ENCODE measurements at regions not wholly inside any gene's neighbourhood (a gene's known extent, or its start where the extent isn't known, plus 50 kb on each side); places are given as distances from the start of the nearest gene placed in this dataset.
A peak's percentile ranks its signal among the peaks of the same experiment; 100 is the strongest.

- peak; percentile 22 for DNase-seq (ENCODE audit: low spot score)
Measured at GRCh38 chrX:139120760-139121159, 409.2 kb upstream of the FGF13 start.

GRCh38 chrX:139113708-139114107 is 402.2 kb upstream of the FGF13 start:
- DNase-seq (ENCODE audit: low spot score) = peak; percentile 14

GRCh38 chrX:139112432-139112831 is 400.9 kb upstream of the FGF13 start:
- DNase-seq (ENCODE audit: low spot score) = peak; percentile 22

- DNase-seq (ENCODE audit: low spot score) = peak; percentile 55
Measured at GRCh38 chrX:139106069-139106468, 394.6 kb upstream of the FGF13 start.

- peak; percentile 5 for DNase-seq (ENCODE audit: low spot score)
Measured at GRCh38 chrX:139094671-139095592, 383.4 kb upstream of the FGF13 start.

GRCh38 chrX:139093201-139093600 is 381.7 kb upstream of the FGF13 start:
- DNase-seq (ENCODE audit: low spot score) = peak; percentile 9

GRCh38 chrX:139091878-139092277 is 380.4 kb upstream of the FGF13 start:
- DNase-seq (ENCODE audit: low spot score) = peak; percentile 3

- peak; percentile 9 for DNase-seq (ENCODE audit: low spot score)
Measured at GRCh38 chrX:139091066-139091465, 379.5 kb upstream of the FGF13 start.

GRCh38 chrX:139086246-139086645 is 374.7 kb upstream of the FGF13 start:
- peak; percentile 5 for DNase-seq (ENCODE audit: low spot score)

GRCh38 chrX:139085404-139085803 is 373.9 kb upstream of the FGF13 start:
- no peak for DNase-seq (ENCODE audit: low spot score)

- DNase-seq (ENCODE audit: low spot score) = no peak
Measured at GRCh38 chrX:139083191-139083590, 371.7 kb upstream of the FGF13 start.

- DNase-seq (ENCODE audit: low spot score) = no peak
Measured at GRCh38 chrX:139081965-139082364, 370.4 kb upstream of the FGF13 start.

- DNase-seq (ENCODE audit: low spot score) = no peak
Measured at GRCh38 chrX:139079789-139080188, 368.3 kb upstream of the FGF13 start.

GRCh38 chrX:139078761-139079280 is 367.3 kb upstream of the FGF13 start:
- DNase-seq (ENCODE audit: low spot score) = no peak

GRCh38 chrX:139078342-139078741 is 366.8 kb upstream of the FGF13 start:
- no peak for DNase-seq (ENCODE audit: low spot score)

- DNase-seq (ENCODE audit: low spot score) = peak; percentile 22
Measured at GRCh38 chrX:139077281-139078250, 366.0 kb upstream of the FGF13 start.

GRCh38 chrX:139063364-139063763 is 351.8 kb upstream of the FGF13 start:
- DNase-seq (ENCODE audit: low spot score) = no peak

GRCh38 chrX:139058831-139059495 is 347.4 kb upstream of the FGF13 start:
- peak; percentile 10 for DNase-seq (ENCODE audit: low spot score)

- no peak for DNase-seq (ENCODE audit: low spot score)
Measured at GRCh38 chrX:139052461-139052860, 340.9 kb upstream of the FGF13 start.

GRCh38 chrX:139049465-139049864 is 337.9 kb upstream of the FGF13 start:
- peak; percentile 16 for DNase-seq (ENCODE audit: low spot score)

GRCh38 chrX:139044680-139045079 is 333.2 kb upstream of the FGF13 start:
- DNase-seq (ENCODE audit: low spot score) = no peak

- DNase-seq (ENCODE audit: low spot score) = no peak
Measured at GRCh38 chrX:139039041-139039440, 327.5 kb upstream of the FGF13 start.

Data from AG20443 (cell line).